Retinal pigment epithelial cell (primary cell): ENCODE measurements at regions not wholly inside any gene's neighbourhood (a gene's known extent, or its start where the extent isn't known, plus 50 kb on each side); places are given as distances from the start of the nearest gene placed in this dataset.

Experiments
- DNase-seq: peaks from one replicate; pipeline ENCODE4 v3.0.0-alpha.2; 2010; ENCODE audit warnings: low read depth
- H3K4me3 ChIP-seq: 2 replicates; pipeline ENCODE4 v1.5.1; 2011; ENCODE audit warnings: mild to moderate bottlenecking, low read length, control low read depth, moderate library complexity
- TF ChIP-seq, protein P1 (sequence below): conservative IDR thresholded peaks from 2 replicates; pipeline ENCODE4 v1.5.1; 2011; ENCODE audit warnings: low read depth, low read length, control low read depth, inconsistent platforms

GRCh38 chr1:29967261-29967660 is 730.9 kb downstream of the PTPRU start:
- TF ChIP-seq, protein P1, sequence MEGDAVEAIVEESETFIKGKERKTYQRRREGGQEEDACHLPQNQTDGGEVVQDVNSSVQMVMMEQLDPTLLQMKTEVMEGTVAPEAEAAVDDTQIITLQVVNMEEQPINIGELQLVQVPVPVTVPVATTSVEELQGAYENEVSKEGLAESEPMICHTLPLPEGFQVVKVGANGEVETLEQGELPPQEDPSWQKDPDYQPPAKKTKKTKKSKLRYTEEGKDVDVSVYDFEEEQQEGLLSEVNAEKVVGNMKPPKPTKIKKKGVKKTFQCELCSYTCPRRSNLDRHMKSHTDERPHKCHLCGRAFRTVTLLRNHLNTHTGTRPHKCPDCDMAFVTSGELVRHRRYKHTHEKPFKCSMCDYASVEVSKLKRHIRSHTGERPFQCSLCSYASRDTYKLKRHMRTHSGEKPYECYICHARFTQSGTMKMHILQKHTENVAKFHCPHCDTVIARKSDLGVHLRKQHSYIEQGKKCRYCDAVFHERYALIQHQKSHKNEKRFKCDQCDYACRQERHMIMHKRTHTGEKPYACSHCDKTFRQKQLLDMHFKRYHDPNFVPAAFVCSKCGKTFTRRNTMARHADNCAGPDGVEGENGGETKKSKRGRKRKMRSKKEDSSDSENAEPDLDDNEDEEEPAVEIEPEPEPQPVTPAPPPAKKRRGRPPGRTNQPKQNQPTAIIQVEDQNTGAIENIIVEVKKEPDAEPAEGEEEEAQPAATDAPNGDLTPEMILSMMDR: no peak

GRCh38 chr1:29966526-29967045 is 730.3 kb downstream of the PTPRU start:
- TF ChIP-seq, protein P1: no peak
- H3K4me3 ChIP-seq: no peak overlapping the region
- no peak for DNase-seq

More at GRCh38 chr1:29967261-29967660, 730.9 kb downstream of the PTPRU start:
- no peak for DNase-seq
- no peak overlapping the region for H3K4me3 ChIP-seq

DNA sequence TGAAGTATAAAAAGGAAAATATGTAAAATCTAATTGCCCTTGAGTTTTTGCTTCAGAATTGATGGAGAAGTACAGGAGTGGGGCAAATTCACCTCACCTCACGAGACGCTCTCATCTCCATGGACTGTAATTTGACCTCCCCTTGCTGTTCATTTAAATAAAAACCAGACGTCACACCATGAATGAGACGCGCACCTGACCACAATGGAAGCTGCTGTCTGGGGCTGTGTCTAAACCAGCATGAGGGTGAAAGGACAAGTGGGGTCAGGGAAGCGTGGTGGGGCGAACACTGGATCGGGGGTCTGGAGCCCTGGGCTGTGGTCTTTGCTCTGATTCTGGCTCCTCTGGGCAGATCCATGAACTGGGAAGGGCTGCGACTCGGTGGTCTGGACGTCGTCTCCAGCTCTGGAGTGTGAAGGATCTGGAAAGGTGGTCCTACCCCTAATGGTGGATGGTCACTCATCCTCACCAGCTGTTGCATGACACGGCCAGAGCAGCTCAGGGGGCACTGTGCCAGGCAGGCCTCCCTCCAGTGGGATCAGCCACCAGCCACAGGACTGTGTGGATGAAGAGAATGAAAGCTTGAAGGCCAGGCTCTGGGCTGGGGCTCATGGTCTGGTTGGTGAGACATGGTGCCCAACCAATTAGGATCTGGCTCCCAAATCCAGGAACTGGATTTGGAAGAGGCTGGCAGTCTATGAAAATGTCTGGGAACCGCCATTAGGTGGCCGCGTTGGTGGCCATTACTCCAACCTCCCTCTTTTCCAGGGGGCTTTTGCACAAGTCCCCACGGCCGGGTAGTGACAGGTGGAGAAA is 728.6 kb downstream of the PTPRU start:
- TF ChIP-seq, protein P1: no peak
- no peak overlapping the region for H3K4me3 ChIP-seq
- no peak for DNase-seq

GRCh38 chr1:29963946-29964345 is 727.6 kb downstream of the PTPRU start:
- TF ChIP-seq, protein P1: no peak
- DNase-seq: no peak
- no peak overlapping the region for H3K4me3 ChIP-seq

GRCh38 chr1:29962831-29963247 is 726.5 kb downstream of the PTPRU start:
- no peak for DNase-seq
- H3K4me3 ChIP-seq: no peak overlapping the region
- TF ChIP-seq, protein P1: no peak

- TF ChIP-seq, protein P1: no peak
- no peak for DNase-seq
- no peak overlapping the region for H3K4me3 ChIP-seq
Measured at GRCh38 chr1:29962336-29962735, 726.0 kb downstream of the PTPRU start.

- H3K4me3 ChIP-seq: no peak overlapping the region
- no peak for DNase-seq
Measured at GRCh38 chr1:29961293-29962059, 725.2 kb downstream of the PTPRU start.

More at GRCh38 chr1:29961293-29962059, 725.2 kb downstream of the PTPRU start:
- TF ChIP-seq, protein P1: no peak
